Spleen (tissue), 7 donors: ENCODE measurements at regions not wholly inside any gene's neighbourhood (a gene's known extent, or its start where the extent isn't known, plus 50 kb on each side); places are given as distances from the start of the nearest gene placed in this dataset.

Experiments
- CTCF ChIP-seq, 11 experiments: fragments of 200-600 bp in 7 of 11; fragments of 450-650 bp in 4 of 11; sonication (generic) in 4 of 11; IDR thresholded peaks in 8 of 11; conservative IDR thresholded peaks in 3 of 11; 1 replicate in 7 of 11; 2 replicates in 4 of 11; pipeline versions ENCODE4 v1.4.0 to v1.8.0; 2016 to 2021; ENCODE audit warnings: antibody characterized with exemption in 11 of 11, inconsistent platforms in 4 of 11, mild to moderate bottlenecking in 1 of 11
- POLR2A ChIP-seq, 3 donors: fragments of 450-650 bp; IDR thresholded peaks; one replicate each; pipeline ENCODE4 v1.5.1; 2017; ENCODE audit warnings: antibody characterized with exemption in 3 of 3, mild to moderate bottlenecking in 1 of 3
- donor health status: DM: no; HTN: no; CAD: no; lungs with moderate emphysema.
- donor health status: DM: no; HTN: no; CAD: no.
- donor health status: DM: no; HTN: no; CAD: no.

GRCh38 chr10:30189238-30189580 lies 129.8 kb upstream of the JCAD start:
- TF ChIP-seq CTCF (IDR thresholded peaks at IDR 0.05 in 8 of 11, conservative IDR thresholded peaks at IDR 0.05 in 3 of 11) (no peak), POLR2A (IDR thresholded peaks at IDR 0.05) (no peak)
